ENCODE measurements at regions not wholly inside any gene's neighbourhood (a gene's known extent, or its start where the extent isn't known, plus 50 kb on each side); places are given as distances from the start of the nearest gene placed in this dataset.

- H3K27ac ChIP-seq (ENCODE audit: low read depth, low read length): no peak overlapping the region
- no peak overlapping the region for H2AFZ ChIP-seq (ENCODE audit: low read length)
- H3K27me3 ChIP-seq (ENCODE audit: insufficient read depth, low read length): no peaks in the 10 kb centered on the region
- no peaks in the 10 kb centered on the region for H3K9me3 ChIP-seq (ENCODE audit: low read depth, low read length)
- no peak overlapping the region for H3K4me3 ChIP-seq (ENCODE audit: insufficient read depth, low read length)
- H3K79me2 ChIP-seq (ENCODE audit: insufficient read depth, low read length): no peaks in the 10 kb centered on the region
- H3K4me1 ChIP-seq (ENCODE audit: insufficient read depth, low read length): no peaks in the 10 kb centered on the region
- no peaks in the 10 kb centered on the region for H4K20me1 ChIP-seq (ENCODE audit: insufficient read depth, low read length)
- no peak for DNase-seq (ENCODE audit: insufficient read length, low spot score, missing footprints)
- H3K4me2 ChIP-seq (ENCODE audit: insufficient read depth, low read length): no peak overlapping the region
- TF ChIP-seq CTCF (IDR thresholded peaks at IDR 0.05; ENCODE audit: extremely low read depth, low read depth, low read length): no peak
- H3K36me3 ChIP-seq (ENCODE audit: insufficient read depth, low read length): no peaks in the 10 kb centered on the region
Observed at GRCh38 chr7:67724435-67724834, 727.8 kb downstream of the TYW1 start.

GRCh38 chr7:67724955-67725354 is 728.3 kb downstream of the TYW1 start:
- Histone ChIP-seq H3K4me2 (ENCODE audit: insufficient read depth, low read length) (no peak overlapping the region), H3K27ac (ENCODE audit: low read depth, low read length) (no peak overlapping the region), H3K9me3 (ENCODE audit: low read depth, low read length) (no peaks in the 10 kb centered on the region), H2AFZ (ENCODE audit: low read length) (no peak overlapping the region), H4K20me1 (ENCODE audit: insufficient read depth, low read length) (no peaks in the 10 kb centered on the region), H3K36me3 (ENCODE audit: insufficient read depth, low read length) (no peaks in the 10 kb centered on the region), H3K4me3 (ENCODE audit: insufficient read depth, low read length) (no peak overlapping the region), H3K27me3 (ENCODE audit: insufficient read depth, low read length) (no peaks in the 10 kb centered on the region), H3K4me1 (ENCODE audit: insufficient read depth, low read length) (no peaks in the 10 kb centered on the region), H3K79me2 (ENCODE audit: insufficient read depth, low read length) (no peaks in the 10 kb centered on the region)
- no peak for DNase-seq (ENCODE audit: insufficient read length, low spot score, missing footprints)
- TF ChIP-seq CTCF (IDR thresholded peaks at IDR 0.05; ENCODE audit: extremely low read depth, low read depth, low read length): no peak

- TF ChIP-seq CTCF (IDR thresholded peaks at IDR 0.05; ENCODE audit: extremely low read depth, low read depth, low read length): no peak
- Histone ChIP-seq H4K20me1 (ENCODE audit: insufficient read depth, low read length) (no peaks in the 10 kb centered on the region), H3K79me2 (ENCODE audit: insufficient read depth, low read length) (no peaks in the 10 kb centered on the region), H3K27me3 (ENCODE audit: insufficient read depth, low read length) (no peaks in the 10 kb centered on the region), H3K4me1 (ENCODE audit: insufficient read depth, low read length) (no peaks in the 10 kb centered on the region), H3K4me3 (ENCODE audit: insufficient read depth, low read length) (no peak overlapping the region), H3K9me3 (ENCODE audit: low read depth, low read length) (no peaks in the 10 kb centered on the region), H3K27ac (ENCODE audit: low read depth, low read length) (no peak overlapping the region), H3K4me2 (ENCODE audit: insufficient read depth, low read length) (no peak overlapping the region), H3K36me3 (ENCODE audit: insufficient read depth, low read length) (no peaks in the 10 kb centered on the region), H2AFZ (ENCODE audit: low read length) (no peak overlapping the region)
- DNase-seq (ENCODE audit: insufficient read length, low spot score, missing footprints): no peak
Observed at GRCh38 chr7:67725423-67725822, 728.8 kb downstream of the TYW1 start.

- Histone ChIP-seq H3K79me2 (ENCODE audit: insufficient read depth, low read length) (no peaks in the 10 kb centered on the region), H3K4me3 (ENCODE audit: insufficient read depth, low read length) (no peak overlapping the region), H2AFZ (ENCODE audit: low read length) (no peak overlapping the region), H3K27me3 (ENCODE audit: insufficient read depth, low read length) (no peaks in the 10 kb centered on the region), H4K20me1 (ENCODE audit: insufficient read depth, low read length) (no peaks in the 10 kb centered on the region), H3K9me3 (ENCODE audit: low read depth, low read length) (no peaks in the 10 kb centered on the region), H3K4me2 (ENCODE audit: insufficient read depth, low read length) (no peak overlapping the region), H3K27ac (ENCODE audit: low read depth, low read length) (no peak overlapping the region), H3K4me1 (ENCODE audit: insufficient read depth, low read length) (no peaks in the 10 kb centered on the region), H3K36me3 (ENCODE audit: insufficient read depth, low read length) (no peaks in the 10 kb centered on the region)
- no peak for TF ChIP-seq CTCF (IDR thresholded peaks at IDR 0.05; ENCODE audit: extremely low read depth, low read depth, low read length)
- no peak for DNase-seq (ENCODE audit: insufficient read length, low spot score, missing footprints)
Observed at GRCh38 chr7:67729771-67730170, 733.1 kb downstream of the TYW1 start.

Measured in osteoblast (primary cell).